ENCODE measurements at regions not wholly inside any gene's neighbourhood (a gene's known extent, or its start where the extent isn't known, plus 50 kb on each side); places are given as distances from the start of the nearest gene placed in this dataset.

DNA sequence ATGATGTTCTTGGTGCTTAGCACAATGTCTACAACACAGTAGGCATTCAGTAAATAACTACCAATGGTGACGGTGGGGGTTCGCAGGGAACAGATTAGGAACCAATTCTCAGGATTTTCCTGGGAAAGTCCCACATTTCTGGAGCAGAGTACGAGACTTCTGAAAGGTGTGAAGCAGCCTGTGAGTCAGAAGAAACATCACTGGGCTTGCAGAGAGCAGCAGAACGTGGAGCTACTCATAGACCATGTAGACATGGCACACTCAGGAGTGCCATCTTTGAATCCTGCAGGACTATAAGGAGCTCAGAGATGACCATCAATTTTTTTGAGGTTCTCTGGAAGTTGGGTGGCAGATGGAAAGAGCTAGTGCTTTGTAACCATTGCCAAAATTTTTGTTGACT is 106.6 kb upstream of the ANKRD55 start:
- no peak for DNase-seq

DNA sequence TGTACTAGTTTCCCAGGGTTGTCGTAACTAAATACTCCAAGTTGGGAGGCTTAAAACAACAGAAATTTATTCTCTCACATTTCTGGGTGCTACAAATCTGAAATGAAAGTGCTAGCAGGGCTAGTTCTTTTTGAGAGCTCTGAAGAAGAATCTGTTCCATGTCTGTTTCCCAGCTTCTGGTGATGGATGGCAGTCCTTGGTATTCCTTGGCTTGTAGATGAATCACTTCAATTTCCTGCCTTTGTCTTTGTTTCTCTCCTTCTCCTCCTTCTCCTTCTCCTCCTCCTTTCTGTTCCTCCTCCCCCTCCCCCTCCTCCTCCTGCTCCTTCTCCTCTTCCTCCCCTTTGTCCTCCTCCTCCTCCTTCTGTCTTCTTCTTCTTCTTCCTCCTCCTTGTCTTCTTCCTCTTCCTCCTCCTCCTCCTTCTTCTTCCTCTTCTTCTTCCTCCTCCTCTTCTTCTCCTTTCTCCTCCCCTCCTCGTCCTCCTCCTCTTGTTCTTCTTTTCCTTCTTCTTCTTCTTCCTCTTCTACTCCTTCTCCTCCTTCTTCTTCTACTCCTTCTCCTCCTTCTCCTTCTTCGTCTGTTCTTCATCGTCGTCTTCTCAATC is 104.7 kb upstream of the ANKRD55 start:
- no peak for DNase-seq

DNA sequence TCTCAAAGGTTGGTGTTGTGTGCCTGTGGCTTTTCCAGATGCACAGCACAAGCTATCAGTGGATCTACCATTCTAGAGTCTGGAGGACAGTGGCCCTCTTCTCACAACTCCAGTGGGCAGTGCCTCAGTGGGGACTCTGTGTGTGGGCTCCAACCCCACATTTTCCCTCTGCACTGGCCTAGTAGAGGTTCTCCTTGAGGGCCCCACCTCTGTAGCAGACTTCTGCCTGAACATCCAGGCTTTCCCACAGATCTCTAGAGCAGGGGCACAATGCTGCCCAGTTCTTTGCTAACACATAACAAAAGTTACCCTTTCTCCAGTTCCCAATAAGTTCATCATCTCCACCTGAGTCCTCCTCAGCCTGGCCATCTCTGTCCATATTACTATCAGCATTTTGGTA is 102.1 kb upstream of the ANKRD55 start:
- no peak for DNase-seq

DNA sequence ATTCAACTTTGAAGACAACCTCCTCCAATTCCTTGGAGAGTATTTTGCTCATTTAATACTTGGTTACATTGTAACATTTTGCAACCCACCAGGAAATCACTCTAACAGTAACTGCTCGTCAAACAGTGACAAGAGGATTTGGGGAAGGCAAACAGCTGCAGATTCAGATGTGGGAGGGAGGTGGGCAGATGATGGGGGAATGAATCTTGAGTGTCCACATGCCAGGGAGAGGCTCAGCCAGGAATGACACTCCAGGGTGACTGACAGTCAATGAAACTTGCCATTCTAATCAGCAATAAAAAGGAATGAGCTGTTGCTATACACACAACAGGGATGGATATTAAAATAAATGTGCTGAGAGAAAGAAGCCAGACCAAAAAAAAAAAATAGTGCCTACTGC is 97.7 kb upstream of the ANKRD55 start:
- DNase-seq = peak; percentile 29

DNA sequence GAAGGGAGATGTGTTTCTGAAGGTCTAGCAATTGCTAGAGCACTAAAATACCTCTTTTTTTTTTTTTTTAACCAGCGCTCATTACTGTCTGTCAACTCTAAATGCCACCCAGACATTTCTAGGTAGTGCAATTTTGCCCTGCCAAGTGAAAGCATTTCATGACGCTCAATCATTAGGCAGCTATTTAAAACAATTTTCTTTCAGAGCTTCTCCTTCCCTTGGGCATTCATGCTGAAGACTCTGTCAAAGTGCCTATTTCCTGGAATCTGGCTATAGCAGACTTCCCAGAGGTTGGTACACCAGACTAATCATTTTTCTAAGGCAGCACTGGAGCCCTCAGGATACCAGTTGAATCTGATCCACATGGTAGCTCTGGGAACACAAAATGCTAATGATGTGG is 97.0 kb upstream of the ANKRD55 start:
- DNase-seq = no peak

DNA sequence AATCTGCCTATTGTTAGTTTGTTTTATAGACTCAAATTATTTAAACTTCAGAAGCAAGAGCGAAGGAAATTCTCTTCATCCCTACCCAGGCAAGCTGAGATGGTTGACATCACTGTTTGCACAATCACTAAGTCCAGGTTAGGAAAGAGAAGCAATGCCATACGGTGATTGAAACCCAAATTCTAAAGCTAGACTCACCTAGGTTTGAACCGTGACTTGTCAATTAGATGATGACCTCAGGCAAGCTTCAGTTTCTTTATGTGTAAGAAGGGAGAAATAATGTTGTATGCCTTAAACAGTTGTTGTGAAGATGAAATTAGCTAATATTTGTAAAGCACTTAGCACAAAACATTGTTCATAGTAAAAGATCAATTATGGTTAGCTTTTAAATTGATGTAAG is 96.5 kb upstream of the ANKRD55 start:
- peak; percentile 6 for DNase-seq

DNA sequence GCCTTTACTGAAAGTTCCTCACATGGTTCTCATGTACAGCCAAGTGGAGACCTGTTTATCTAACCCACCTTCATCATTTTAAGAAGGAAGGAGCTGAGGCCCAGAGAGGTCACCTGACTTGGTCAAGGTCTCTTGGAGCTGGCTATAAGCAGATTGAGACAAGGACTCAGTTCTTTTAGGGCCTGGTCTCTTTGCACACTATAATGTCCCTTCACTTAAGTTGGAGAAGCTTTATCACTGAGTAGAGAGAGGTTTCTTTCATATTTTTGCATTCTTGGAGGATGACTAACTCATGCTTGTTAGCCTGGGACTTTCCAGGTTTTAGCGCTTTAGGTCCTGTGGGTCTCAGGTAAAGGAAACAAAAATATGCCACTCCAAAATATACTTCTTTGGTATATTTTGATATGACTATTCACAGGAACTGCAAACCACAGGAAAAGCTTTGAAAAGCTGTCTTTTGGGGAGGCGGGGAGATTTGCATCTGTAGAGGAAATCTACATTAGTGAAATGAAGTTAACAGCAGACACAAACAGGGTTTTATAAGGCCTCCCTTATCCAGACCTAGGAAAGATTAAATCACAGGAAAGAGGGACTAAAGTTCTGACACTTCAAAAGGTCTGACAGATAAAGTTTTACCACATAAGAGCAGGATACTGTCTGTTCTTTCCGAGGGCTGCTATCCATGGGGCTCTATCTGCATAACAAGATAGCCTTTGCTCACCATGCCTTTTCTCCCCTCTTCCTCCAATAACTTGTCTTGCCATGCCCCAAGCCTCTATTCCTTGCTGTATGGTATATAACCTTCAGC is 95.8 kb upstream of the ANKRD55 start:
- DNase-seq = no peak

DNA sequence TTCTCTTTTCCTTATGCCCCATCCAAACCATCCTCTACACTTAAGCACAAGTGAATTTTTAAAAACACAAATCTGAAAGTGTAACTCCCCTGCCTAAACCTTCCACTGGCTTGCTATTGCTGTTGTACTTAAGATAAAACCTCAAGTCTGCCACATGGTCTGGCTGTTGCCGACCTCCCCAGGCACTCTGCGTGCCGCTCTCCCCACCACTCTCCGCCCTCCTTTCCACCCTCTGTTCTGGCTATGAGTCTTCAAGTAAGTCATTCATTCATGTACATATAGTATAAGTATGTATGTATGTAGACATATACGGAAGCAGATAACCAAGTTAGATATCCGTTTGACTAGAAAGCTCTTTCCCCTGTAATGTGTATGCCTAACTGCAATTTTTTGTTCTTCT is 94.7 kb upstream of the ANKRD55 start:
- DNase-seq = peak; percentile 9

DNA sequence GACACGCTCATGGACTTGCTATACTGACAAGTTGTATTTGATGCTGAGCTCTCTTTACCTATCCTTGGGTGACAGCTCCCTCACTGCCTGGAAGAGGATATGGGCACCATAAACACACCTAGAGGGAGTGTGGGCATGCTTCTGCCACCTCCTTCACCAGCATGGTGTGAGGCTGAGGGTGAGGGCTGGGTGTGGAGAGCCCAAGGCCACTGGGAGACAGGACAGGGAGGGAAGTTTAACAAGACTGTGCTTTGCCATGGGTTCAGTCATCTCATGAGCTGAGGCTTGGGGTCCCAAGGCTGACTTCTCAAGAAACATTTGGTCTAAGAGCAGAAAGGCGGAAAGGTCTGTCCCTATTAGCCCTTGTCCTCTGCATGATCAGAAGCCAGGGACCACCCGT is 93.6 kb upstream of the ANKRD55 start:
- DNase-seq = no peak

DNA sequence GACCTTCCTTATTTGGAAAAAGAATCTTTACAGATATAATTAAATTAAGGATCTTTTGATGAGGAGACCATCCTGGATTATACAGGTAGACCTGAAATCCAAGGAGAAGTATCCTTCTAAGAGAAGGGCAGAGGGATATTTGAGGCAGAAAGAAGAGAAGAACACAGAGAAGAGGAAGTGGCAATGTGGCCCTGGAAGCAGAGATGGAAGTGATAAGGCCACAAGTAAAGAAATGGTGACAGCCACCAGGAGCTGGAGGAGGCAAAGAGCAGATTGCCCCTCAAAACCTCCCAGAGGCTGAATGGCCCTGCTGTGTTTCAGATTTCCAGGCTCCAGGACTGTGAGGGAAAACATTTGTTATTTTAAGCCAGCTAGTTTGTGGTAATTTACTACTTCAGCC is 93.0 kb upstream of the ANKRD55 start:
- DNase-seq = no peak

DNA sequence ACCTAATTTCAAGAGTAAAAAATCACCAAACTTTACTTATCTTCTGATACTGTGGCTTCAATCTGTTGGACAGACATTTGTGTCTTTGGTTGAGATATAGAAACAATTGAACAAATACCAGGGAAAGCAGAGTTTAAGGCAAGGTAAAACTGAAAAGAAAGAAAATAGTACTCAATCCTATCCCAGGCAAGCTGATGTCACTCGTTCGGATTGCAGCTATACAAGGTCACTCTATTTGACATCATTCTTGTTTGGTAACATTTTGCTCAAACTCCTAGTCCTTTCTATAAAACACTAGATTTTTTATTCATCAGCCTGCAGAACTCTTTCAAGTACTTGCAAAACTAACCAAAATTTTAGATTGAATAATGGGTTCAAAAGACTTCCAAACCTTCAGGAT is 91.9 kb upstream of the ANKRD55 start:
- no peak for DNase-seq

DNA sequence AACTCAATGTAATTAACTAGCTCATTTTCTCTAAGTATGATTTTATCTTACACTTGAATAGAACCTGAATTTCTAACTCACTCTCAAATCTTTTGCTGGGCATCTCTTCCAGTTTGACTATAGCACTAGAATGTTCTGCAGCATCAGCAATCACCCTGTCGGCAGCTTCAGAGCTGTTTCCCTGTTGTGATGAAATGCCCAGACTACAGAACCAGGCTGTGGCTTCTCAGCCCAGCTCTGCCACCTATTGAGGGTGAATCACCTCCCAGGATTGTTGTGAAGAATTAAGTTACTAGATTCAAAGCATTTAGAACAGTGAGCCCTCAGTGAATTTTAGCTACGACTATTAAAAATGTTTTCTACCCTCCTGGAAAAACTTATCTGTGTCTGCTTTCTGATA is 90.4 kb upstream of the ANKRD55 start:
- DNase-seq = peak; percentile 12

DNA sequence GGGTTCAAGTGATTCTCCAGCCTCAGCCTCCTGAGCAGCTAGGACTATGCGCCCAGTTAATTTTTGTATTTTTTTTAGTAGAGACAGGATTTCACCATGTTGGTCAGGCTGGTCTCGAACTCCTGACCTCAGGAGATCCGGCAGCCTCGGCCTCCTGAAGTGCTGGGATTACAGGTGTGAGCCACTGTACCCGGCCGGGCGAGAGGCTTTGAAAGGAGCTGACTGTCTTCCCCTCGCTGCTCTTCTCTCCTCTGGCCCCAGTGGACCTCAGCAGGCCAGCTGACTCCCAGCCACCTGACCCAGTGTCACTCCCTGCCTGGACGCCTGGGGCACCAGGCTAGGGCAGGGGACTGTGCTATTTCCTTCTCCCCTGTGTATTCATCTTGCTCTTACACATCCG is 89.5 kb upstream of the ANKRD55 start:
- DNase-seq = no peak

DNA sequence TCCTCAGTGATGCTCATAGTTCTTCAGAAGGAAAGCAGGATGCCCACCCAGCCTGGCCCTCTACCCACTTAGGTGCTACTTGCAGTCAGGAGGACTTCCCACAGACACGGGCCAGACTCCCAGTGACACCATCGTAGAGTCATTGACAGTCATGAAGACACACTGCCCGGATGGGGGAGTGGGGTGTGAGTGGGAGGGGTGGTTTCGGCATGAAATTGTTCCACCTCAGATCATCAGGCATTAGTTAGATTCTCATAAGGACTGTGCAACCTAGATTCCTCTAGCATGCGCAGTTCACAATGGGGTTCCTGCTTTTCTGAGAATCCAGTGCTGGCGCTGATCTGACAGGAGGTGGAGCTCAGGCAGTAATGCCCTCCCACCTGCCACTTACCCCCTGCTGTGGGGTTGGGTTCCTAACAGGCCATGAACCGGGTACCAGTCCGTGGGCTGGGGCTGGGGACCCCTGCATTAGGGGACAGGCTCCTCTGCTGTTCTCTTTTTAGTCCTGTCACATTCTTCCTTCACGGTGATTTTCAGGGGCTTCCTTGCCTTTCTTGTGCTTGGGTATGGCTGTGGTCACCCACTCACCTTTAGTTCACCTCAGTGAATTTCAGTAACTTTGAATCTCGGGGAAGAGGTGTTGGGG is 88.2 kb upstream of the ANKRD55 start:
- no peak for DNase-seq

DNA sequence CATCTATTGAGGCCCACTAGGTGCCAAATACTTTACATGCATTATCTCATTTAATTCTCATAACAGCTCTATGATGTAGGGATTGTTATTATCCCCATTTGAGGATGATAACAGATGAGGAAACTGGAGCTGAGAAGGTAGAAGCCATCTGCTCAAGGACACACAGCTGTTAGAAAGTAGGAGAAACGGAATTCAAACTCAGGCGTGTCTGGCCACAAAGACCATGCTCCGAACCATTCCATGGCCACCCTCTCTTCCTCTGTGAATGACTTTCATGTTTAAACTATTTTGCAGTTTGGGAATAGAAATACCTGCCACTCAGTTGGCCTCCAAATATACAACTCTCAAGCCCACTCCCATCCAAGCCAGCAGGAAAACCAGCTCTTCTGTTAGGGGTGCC is 87.6 kb upstream of the ANKRD55 start:
- no peak for DNase-seq

DNA sequence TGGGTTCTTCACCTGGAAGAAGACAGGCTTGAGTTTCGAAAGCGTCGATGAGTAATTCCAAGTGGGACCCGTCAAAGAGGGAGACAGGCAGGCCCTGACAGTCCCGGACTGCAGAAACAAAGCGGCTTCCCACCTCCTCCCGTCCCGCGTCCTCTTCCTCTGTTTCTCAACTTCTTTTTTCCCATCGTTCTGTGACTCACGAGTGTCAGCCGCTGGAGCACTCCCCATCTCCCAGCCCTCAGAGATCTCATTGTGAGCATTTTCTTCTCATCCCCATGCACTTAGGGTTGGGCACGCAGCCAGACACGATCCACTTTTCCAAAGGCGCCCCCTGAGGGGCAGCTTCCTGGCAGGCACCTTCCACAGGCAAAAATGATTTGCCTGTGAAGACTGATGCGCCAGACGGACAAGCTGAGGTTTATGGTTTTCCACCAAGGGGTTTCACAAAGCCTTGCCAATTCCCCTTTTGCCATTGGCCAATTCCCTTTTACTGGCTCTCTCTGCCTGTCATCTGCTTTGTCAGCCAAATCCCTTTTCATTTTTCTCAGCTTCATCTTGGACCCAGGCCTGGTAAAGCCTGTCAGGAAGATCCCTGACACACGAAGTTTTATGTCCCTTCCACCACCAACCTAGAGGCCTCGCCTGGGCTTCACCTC is 86.5 kb upstream of the ANKRD55 start:
- peak; percentile 43 for DNase-seq

DNA sequence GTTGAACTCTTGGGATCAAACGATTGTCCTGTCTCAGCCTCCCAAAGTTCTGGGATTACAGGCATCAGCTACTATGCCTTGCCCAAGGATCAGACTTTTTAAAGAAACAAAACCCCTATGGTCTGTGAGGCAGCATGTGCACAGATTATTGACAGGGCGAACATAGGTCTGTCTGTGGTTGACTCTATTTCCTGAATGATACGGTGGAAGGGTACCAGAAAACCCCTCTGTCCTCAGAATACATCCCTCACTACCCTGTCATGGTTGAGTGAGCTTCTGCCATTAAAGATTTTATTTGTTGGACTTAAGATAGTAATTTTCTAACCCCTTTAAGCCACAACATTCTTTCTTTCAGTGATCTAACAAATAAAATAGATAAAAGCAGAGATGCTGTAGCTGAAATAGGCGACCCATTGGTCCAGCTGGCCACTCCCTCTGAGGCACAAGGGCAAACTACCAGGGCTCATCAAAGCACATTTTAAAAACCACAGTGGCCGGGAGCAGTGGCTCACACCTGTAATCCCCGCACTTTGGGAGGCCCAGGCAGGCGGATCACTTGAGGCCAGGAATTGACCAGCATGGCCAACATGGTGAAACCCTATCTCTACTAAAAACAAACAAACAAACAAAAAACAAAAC is 84.9 kb upstream of the ANKRD55 start:
- no peak for DNase-seq

DNA sequence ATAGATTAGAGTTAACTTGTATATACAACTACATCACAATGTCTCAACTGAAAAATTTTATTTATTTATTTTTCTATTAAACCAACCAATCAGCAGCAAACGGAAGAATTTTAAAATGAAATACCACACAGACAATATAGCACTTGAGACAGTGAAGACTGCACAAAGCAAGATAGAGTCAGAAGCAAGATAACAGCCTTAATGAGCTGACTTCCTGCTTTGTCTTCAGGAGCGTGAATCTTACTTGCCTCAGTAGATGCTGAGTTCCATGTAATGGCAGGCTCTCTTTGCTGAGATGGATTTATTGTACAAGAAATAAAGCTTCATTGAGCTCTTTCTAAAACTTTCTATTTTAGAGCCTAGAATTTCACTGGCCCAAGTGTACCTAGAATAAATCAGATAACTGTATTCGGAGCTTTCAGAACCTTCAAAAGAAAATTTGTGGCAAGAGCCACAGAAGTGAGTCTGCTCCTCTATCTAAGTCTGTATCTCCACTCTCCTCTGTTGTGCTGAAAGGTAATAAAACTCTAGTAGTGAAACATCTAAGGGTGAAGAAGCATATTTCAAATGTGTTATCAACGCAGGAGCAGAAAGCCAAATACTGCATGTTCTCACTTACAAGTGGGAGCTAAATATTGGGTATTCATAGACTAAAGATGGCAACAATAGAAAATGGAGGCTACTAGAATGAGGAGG is 83.3 kb upstream of the ANKRD55 start:
- no peak for DNase-seq

DNA sequence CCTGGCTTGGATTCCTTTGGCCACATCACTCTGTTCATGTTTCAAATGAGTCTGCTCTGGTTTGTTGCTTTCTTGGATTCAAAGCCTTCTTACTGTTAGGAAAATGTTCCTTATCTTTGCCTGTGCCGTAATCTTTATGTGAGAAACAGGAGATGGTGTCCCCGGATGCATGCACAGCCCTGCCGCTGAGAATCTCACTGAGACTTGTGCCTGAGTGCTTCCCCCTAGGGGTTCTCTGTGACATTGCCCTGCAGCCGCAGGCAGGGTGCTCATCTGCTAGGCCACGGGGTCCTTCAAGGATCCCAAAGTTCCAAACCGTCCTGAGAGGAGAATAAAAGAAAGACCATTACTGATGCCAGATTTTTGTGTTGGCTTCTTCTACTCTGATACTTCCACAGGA is 81.4 kb upstream of the ANKRD55 start:
- peak; percentile 41 for DNase-seq

DNA sequence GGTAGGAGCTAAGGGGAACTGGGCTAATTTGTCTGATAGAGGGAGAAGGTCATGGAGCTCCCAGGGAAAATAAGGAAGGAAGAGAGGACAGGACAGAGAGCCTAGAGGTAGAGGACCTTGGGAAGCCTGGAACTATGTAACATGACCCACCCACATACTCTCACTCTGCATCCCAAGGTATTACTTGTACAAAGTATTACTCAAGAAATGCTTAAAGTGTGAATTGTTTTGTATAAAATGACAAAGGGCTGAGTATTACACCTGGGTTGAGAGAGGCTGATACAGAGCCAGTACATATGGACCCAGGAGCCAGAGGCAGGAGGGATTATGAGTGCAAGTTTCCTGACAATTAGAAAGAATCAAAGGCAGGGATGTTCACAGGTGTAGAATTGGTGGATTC is 80.5 kb upstream of the ANKRD55 start:
- DNase-seq = no peak

DNA sequence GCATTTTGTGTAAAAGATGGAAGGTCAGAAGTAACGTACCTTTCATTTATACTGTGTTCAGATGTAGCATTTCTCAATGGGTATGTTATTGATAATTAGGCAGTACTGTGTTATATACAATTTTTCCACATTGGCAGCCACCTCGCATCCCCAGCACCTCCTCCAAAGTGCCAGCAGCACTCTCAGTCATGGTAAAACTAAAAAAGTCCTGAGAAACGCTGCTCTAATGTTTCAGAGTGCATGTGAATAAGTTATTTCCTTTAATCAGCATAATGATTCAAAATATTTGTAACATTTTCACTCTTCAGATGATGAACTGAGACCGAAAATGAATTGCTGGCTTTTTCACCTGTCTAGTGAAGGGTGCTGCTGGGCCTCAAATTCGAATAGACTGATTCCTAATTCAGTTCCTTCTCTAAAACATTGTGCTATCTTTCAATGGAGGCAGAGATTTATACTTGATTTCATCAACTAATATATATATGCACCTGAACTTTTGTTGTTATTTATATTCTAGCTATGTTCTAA is 79.9 kb upstream of the ANKRD55 start:
- no peak for DNase-seq

DNA sequence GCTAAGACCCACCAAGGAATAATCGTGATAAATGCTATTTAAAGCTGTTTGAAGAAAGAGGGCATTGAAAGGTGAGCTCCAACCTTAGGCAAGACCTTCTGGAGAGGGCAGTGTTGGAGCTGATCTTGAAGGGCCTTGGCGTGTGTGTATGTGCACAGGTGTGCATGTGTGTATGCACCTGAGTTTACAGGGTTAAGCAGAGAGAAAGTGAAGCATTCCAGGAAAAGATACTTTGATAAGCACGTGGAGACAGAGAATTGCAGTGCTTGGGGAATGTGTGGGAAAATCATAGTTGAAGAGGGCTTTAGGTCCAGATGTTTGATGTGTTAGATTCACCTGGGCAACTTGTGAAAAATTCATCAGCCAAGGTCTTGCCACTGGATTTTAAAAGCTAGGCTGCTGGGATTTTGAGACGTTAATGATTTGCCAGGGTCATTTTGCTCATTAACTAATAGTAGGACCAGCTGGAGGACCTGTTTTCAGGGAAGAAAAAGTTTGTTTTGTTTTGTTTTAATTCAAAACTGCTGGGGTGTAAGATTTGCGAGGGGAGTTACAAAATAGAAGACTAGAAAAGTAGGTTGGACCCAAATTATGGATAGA is 78.3 kb upstream of the ANKRD55 start:
- no peak for DNase-seq
